ENCODE measurements at regions not wholly inside any gene's neighbourhood (a gene's known extent, or its start where the extent isn't known, plus 50 kb on each side); places are given as distances from the start of the nearest gene placed in this dataset.

GRCh38 chr9:1712861-1713450, 302.2 kb upstream of the SMARCA2 start:
- no peak for DNase-seq
- ChIA-PET CTCF (no interaction called here), POLR2A (no interaction called here)
- Mint-ChIP-seq H3K9me3 (ENCODE audit: insufficient read depth) (no peaks in the 10 kb centered on the region), H3K27ac (no peak overlapping the region), H3K4me3 (no peak overlapping the region), H3K27me3 (ENCODE audit: low read depth) (peaks cover 6% of the 10 kb centered on the region), H3K4me1 (ENCODE audit: low read depth) (no peaks in the 10 kb centered on the region), H3K36me3 (ENCODE audit: low read depth) (no peaks in the 10 kb centered on the region)
- no peak for ATAC-seq

- DNase-seq (no peak), ATAC-seq (no peak)
- POLR2A ChIA-PET: no interaction called here
- H3K4me3 Mint-ChIP-seq: no peak overlapping the region
- H3K27ac Mint-ChIP-seq: no peak overlapping the region
- peaks cover 4% of the 10 kb centered on the region for H3K27me3 Mint-ChIP-seq (ENCODE audit: low read depth)
- H3K9me3 Mint-ChIP-seq (ENCODE audit: insufficient read depth): no peaks in the 10 kb centered on the region
- no peaks in the 10 kb centered on the region for H3K4me1 Mint-ChIP-seq (ENCODE audit: low read depth)
- CTCF ChIA-PET: no interaction called here
- H3K36me3 Mint-ChIP-seq (ENCODE audit: low read depth): no peaks in the 10 kb centered on the region
These were observed 301.3 kb upstream of the SMARCA2 start for GRCh38 chr9:1713841-1714240.

- Mint-ChIP-seq H3K27ac (no peak overlapping the region), H3K9me3 (ENCODE audit: insufficient read depth) (no peaks in the 10 kb centered on the region), H3K4me3 (no peak overlapping the region), H3K4me1 (ENCODE audit: low read depth) (no peaks in the 10 kb centered on the region), H3K27me3 (ENCODE audit: low read depth) (no peaks in the 10 kb centered on the region), H3K36me3 (ENCODE audit: low read depth) (no peaks in the 10 kb centered on the region)
- CTCF ChIA-PET: no interaction called here
- POLR2A ChIA-PET: no interaction called here
- ATAC-seq: no peak
- DNase-seq: no peak
These were observed 297.3 kb upstream of the SMARCA2 start for GRCh38 chr9:1717882-1718281.

GRCh38 chr9:1718836-1719235, 296.3 kb upstream of the SMARCA2 start:
- DNase-seq (no peak), ATAC-seq (no peak)

GRCh38 chr9:1721196-1721595, 294.0 kb upstream of the SMARCA2 start:
- CTCF ChIA-PET: no interaction called here

More at GRCh38 chr9:1718836-1719235, 296.3 kb upstream of the SMARCA2 start:
- Mint-ChIP-seq H3K4me1 (ENCODE audit: low read depth) (no peaks in the 10 kb centered on the region), H3K9me3 (ENCODE audit: insufficient read depth) (no peaks in the 10 kb centered on the region), H3K4me3 (no peak overlapping the region), H3K27ac (no peak overlapping the region), H3K27me3 (ENCODE audit: low read depth) (no peaks in the 10 kb centered on the region), H3K36me3 (ENCODE audit: low read depth) (no peaks in the 10 kb centered on the region)
- ChIA-PET POLR2A (no interaction called here), CTCF (no interaction called here)

GRCh38 chr9:1722404-1722803, 292.7 kb upstream of the SMARCA2 start:
- H3K27ac Mint-ChIP-seq: no peak overlapping the region

More at GRCh38 chr9:1721196-1721595, 294.0 kb upstream of the SMARCA2 start:
- no peak overlapping the region for H3K27ac Mint-ChIP-seq
- no peaks in the 10 kb centered on the region for H3K36me3 Mint-ChIP-seq (ENCODE audit: low read depth)
- POLR2A ChIA-PET: no interaction called here
- no peaks in the 10 kb centered on the region for H3K9me3 Mint-ChIP-seq (ENCODE audit: insufficient read depth)
- no peak overlapping the region for H3K4me3 Mint-ChIP-seq
- ATAC-seq (no peak), DNase-seq (no peak)
- H3K4me1 Mint-ChIP-seq (ENCODE audit: low read depth): no peaks in the 10 kb centered on the region
- H3K27me3 Mint-ChIP-seq (ENCODE audit: low read depth): no peaks in the 10 kb centered on the region

GRCh38 chr9:1723522-1724015, 291.6 kb upstream of the SMARCA2 start:
- no peaks in the 10 kb centered on the region for H3K27me3 Mint-ChIP-seq (ENCODE audit: low read depth)
- ATAC-seq (no peak), DNase-seq (no peak)
- H3K36me3 Mint-ChIP-seq (ENCODE audit: low read depth): no peaks in the 10 kb centered on the region
- H3K4me3 Mint-ChIP-seq: no peak overlapping the region
- no peak overlapping the region for H3K27ac Mint-ChIP-seq
- ChIA-PET CTCF (no interaction called here), POLR2A (no interaction called here)
- H3K9me3 Mint-ChIP-seq (ENCODE audit: insufficient read depth): no peaks in the 10 kb centered on the region
- no peaks in the 10 kb centered on the region for H3K4me1 Mint-ChIP-seq (ENCODE audit: low read depth)

More at GRCh38 chr9:1722404-1722803, 292.7 kb upstream of the SMARCA2 start:
- no peaks in the 10 kb centered on the region for H3K4me1 Mint-ChIP-seq (ENCODE audit: low read depth)
- DNase-seq (no peak), ATAC-seq (no peak)
- no peaks in the 10 kb centered on the region for H3K27me3 Mint-ChIP-seq (ENCODE audit: low read depth)
- ChIA-PET CTCF (no interaction called here), POLR2A (no interaction called here)
- H3K9me3 Mint-ChIP-seq (ENCODE audit: insufficient read depth): no peaks in the 10 kb centered on the region
- no peak overlapping the region for H3K4me3 Mint-ChIP-seq
- H3K36me3 Mint-ChIP-seq (ENCODE audit: low read depth): no peaks in the 10 kb centered on the region

- H3K27me3 Mint-ChIP-seq (ENCODE audit: low read depth): peaks cover 2% of the 10 kb centered on the region
- H3K27ac Mint-ChIP-seq: no peak overlapping the region
- H3K4me3 Mint-ChIP-seq: no peak overlapping the region
- no peaks in the 10 kb centered on the region for H3K9me3 Mint-ChIP-seq (ENCODE audit: insufficient read depth)
- H3K4me1 Mint-ChIP-seq (ENCODE audit: low read depth): no peaks in the 10 kb centered on the region
- no peak for DNase-seq
- ChIA-PET POLR2A (no interaction called here), CTCF (interaction anchor here (1.3 kb wide), 1 partner anchor 360 kb away, joined by 5 read pairs; no protein-coding TSS in a partner anchor)
- no peak for ATAC-seq
- no peaks in the 10 kb centered on the region for H3K36me3 Mint-ChIP-seq (ENCODE audit: low read depth)
These were observed 288.0 kb upstream of the SMARCA2 start for GRCh38 chr9:1726993-1727759.

- CTCF ChIA-PET: no interaction called here
These were observed 285.5 kb upstream of the SMARCA2 start for GRCh38 chr9:1729631-1730030.

GRCh38 chr9:1732670-1733069, 282.5 kb upstream of the SMARCA2 start:
- ATAC-seq: no peak
- H3K27ac Mint-ChIP-seq: no peak overlapping the region
- H3K27me3 Mint-ChIP-seq (ENCODE audit: low read depth): peaks cover 2% of the 10 kb centered on the region
- CTCF ChIA-PET: interaction anchor here (0.7 to 1.3 kb wide), 2 partner anchors 11 to 105 kb away, joined by 3 to 4 read pairs; no protein-coding TSS in a partner anchor
- no peaks in the 10 kb centered on the region for H3K36me3 Mint-ChIP-seq (ENCODE audit: low read depth)
- H3K9me3 Mint-ChIP-seq (ENCODE audit: insufficient read depth): no peaks in the 10 kb centered on the region
- POLR2A ChIA-PET: no interaction called here
- no peak overlapping the region for H3K4me3 Mint-ChIP-seq
- no peaks in the 10 kb centered on the region for H3K4me1 Mint-ChIP-seq (ENCODE audit: low read depth)
- DNase-seq: no peak

More at GRCh38 chr9:1729631-1730030, 285.5 kb upstream of the SMARCA2 start:
- DNase-seq: no peak
- Mint-ChIP-seq H3K4me3 (no peak overlapping the region), H3K36me3 (ENCODE audit: low read depth) (no peaks in the 10 kb centered on the region), H3K9me3 (ENCODE audit: insufficient read depth) (no peaks in the 10 kb centered on the region), H3K27ac (no peak overlapping the region), H3K4me1 (ENCODE audit: low read depth) (no peaks in the 10 kb centered on the region), H3K27me3 (ENCODE audit: low read depth) (peaks cover 2% of the 10 kb centered on the region)
- no peak for ATAC-seq
- POLR2A ChIA-PET: no interaction called here

- DNase-seq (no peak), ATAC-seq (no peak)
- Mint-ChIP-seq H3K27ac (no peak overlapping the region), H3K9me3 (ENCODE audit: insufficient read depth) (no peaks in the 10 kb centered on the region), H3K27me3 (ENCODE audit: low read depth) (no peaks in the 10 kb centered on the region), H3K4me3 (no peak overlapping the region), H3K4me1 (ENCODE audit: low read depth) (no peaks in the 10 kb centered on the region), H3K36me3 (ENCODE audit: low read depth) (no peaks in the 10 kb centered on the region)
- ChIA-PET POLR2A (no interaction called here), CTCF (no interaction called here)
These were observed 276.5 kb upstream of the SMARCA2 start for GRCh38 chr9:1738511-1739100.

Measured in activated CD8-positive, alpha-beta T cell treated with anti-CD3 and anti-CD28 coated beads, Interleukin-2, amount 10 ng/mL, durations not matched to agents 7 days and 5 days (primary cell).